ENCODE measurements at regions not wholly inside any gene's neighbourhood (a gene's known extent, or its start where the extent isn't known, plus 50 kb on each side); places are given as distances from the start of the nearest gene placed in this dataset.

DNA sequence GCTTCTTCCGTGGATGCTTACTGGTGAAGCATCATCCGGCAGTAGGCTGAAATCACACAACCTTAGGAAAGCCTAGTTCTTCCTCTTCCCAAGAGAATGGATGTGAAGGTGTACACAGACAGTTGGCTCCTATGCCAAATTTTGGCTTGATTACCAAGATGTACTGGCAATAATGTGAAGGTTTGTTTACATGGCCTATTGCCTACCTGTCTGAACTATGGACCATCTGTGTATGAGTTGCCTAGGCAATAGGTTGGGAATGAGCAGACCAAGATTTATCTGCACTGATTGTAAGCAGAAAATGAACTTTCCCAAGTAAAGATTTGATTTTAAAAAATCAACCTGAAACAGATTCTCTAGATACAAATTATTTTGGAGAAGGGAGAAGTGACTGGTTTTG, 325.9 kb upstream of the SORCS1 start:
- Histone ChIP-seq H3K9me3 (ENCODE audit: control insufficient read depth, low read depth, low read length) (no peaks in the 10 kb centered on the region), H2BK15ac (ENCODE audit: low read depth, low read length) (no peak overlapping the region), H3K14ac (ENCODE audit: insufficient read depth, low read length) (no peak overlapping the region), H2BK12ac (ENCODE audit: insufficient read length, low read depth, low read length) (no peak overlapping the region), H2AK5ac (ENCODE audit: insufficient read length, low read length) (no peak overlapping the region), H4K20me1 (ENCODE audit: control insufficient read depth, insufficient read depth, insufficient read length) (no peaks in the 10 kb centered on the region), H3K27me3 (ENCODE audit: insufficient read depth, low read length) (no peaks in the 10 kb centered on the region), H2AFZ (ENCODE audit: low read length) (no peak overlapping the region), H2BK20ac (ENCODE audit: low read depth, low read length, poor library complexity, severe bottlenecking) (no peak overlapping the region), H3K18ac (ENCODE audit: insufficient read length, low read depth, low read length) (no peak overlapping the region), H3K23ac (ENCODE audit: insufficient read length, low read depth, low read length) (no peak overlapping the region), H3K4ac (ENCODE audit: low read depth, low read length) (no peak overlapping the region), H2BK120ac (ENCODE audit: low read depth, low read length, poor library complexity, severe bottlenecking) (no peak overlapping the region), H3K4me1 (ENCODE audit: insufficient read depth, low read length) (no peaks in the 10 kb centered on the region), H3K79me2 (ENCODE audit: insufficient read depth, low read length) (no peaks in the 10 kb centered on the region), H3K79me1 (ENCODE audit: insufficient read depth, low read depth, low read length, poor library complexity, severe bottlenecking) (no peaks in the 10 kb centered on the region), H3K23me2 (ENCODE audit: insufficient read length, low read depth, low read length, poor library complexity, severe bottlenecking) (no peaks in the 10 kb centered on the region), H2BK5ac (ENCODE audit: insufficient read length, low read length) (no peak overlapping the region), H3K9ac (ENCODE audit: extremely low read depth, insufficient read length, low read length) (no peak overlapping the region), H4K91ac (ENCODE audit: insufficient read length, low read depth, low read length) (no peak overlapping the region), H3T11ph (ENCODE audit: low read length) (no peak overlapping the region), H3K27ac (ENCODE audit: insufficient read length, low read depth, low read length) (no peak overlapping the region), H4K5ac (ENCODE audit: insufficient read length, low read depth, low read length) (no peak overlapping the region), H3K56ac (ENCODE audit: insufficient read length, low read depth, low read length) (no peak overlapping the region), H4K8ac (replicated peaks; ENCODE audit: insufficient read length, low read depth, low read length) (no peak overlapping the region), H3K4me2 (ENCODE audit: insufficient read depth, insufficient read length, low read length) (no peak overlapping the region)
- Mint-ChIP-seq H3K9me3 (no peaks in the 10 kb centered on the region), H3K4me3 (no peak overlapping the region), H3K27ac (no peak overlapping the region), H3K36me3 (ENCODE audit: insufficient read depth in 1 of 3, low read depth in 3 of 3) (no peaks in the 10 kb centered on the region), H3K4me1 (no peaks in the 10 kb centered on the region), H3K27me3 (ENCODE audit: low read depth) (no peaks in the 10 kb centered on the region)
- TF ChIP-seq, protein P1, sequence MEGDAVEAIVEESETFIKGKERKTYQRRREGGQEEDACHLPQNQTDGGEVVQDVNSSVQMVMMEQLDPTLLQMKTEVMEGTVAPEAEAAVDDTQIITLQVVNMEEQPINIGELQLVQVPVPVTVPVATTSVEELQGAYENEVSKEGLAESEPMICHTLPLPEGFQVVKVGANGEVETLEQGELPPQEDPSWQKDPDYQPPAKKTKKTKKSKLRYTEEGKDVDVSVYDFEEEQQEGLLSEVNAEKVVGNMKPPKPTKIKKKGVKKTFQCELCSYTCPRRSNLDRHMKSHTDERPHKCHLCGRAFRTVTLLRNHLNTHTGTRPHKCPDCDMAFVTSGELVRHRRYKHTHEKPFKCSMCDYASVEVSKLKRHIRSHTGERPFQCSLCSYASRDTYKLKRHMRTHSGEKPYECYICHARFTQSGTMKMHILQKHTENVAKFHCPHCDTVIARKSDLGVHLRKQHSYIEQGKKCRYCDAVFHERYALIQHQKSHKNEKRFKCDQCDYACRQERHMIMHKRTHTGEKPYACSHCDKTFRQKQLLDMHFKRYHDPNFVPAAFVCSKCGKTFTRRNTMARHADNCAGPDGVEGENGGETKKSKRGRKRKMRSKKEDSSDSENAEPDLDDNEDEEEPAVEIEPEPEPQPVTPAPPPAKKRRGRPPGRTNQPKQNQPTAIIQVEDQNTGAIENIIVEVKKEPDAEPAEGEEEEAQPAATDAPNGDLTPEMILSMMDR (conservative IDR thresholded peaks at IDR 0.05): no peak
- WGBS (ENCODE audit: extremely low coverage, insufficient read length, low lambda C conversion rate): no CpG with 5 or more reads among the region's 2 CpGs
- no peak for DNase-seq

Data from H9 (cell line).